Right ventricle myocardium inferior (tissue), 1 donor: ENCODE measurements at regions not wholly inside any gene's neighbourhood (a gene's known extent, or its start where the extent isn't known, plus 50 kb on each side); places are given as distances from the start of the nearest gene placed in this dataset.
A peak's percentile ranks its signal among the peaks of the same experiment; 100 is the strongest.

Experiments used
- ATAC-seq: fragments of 200-7000 bp; cut with Tn5 transposase; one replicate; pipeline ENCODE4 v1.9.1; 2020; ENCODE audit warnings: mild to moderate bottlenecking, moderate library complexity
- DNase-seq: peaks from one replicate; pipeline ENCODE4 v3.0.0; 2021; ENCODE audit errors: missing footprints
- intact Hi-C: fragments of 100-400 bp; cut with DNase I; formaldehyde crosslinking; loops from one replicate; pipeline ENCODE4 v1.11.0; 2022
- donor health status: DM: no; HTN: yes; CAD: no; lungs with severe emphysema.

DNA sequence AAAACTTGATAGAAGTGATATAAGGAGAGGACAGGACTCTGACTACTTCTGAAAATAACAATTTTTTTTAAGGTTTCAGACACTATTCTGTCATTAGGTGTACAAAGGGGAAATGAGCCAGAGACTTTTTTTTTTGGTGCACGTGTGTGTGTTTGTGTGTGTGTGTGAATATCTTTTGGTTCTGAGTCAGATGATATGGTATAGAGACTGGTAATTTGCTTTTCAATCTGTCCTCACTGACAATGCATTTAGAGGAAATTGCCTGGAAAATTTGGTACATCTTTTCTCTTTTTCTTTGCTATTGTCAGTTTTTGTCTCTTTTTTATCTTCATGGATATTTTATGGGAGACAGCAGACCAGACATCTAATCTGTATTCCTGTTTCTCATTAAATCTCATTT lies 59.3 kb downstream of the DDIT4L start:
- ATAC-seq (no peak), DNase-seq (no peak)
- intact Hi-C loops = no loop called here

DNA sequence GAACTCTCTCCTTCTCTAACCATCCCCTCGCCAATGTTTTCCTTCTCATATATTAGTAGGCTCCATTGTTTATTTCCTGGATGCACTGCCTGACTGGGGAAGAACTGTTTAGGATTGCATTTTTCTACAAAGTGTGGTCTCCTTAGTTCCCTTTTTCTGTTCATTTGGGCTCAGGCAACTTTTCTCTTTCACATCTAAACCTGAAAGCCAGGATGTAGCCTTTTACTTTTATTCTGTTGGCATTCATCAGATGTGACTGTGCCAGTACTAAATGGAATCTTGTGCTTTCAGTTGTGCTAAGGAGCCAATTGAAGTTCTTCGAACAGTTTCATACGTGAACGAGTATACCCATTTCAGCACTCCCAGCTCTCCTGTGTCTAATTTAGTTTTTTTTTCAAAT lies 59.8 kb downstream of the DDIT4L start:
- ATAC-seq (no peak), DNase-seq (no peak)
- intact Hi-C loops = no loop called here

DNA sequence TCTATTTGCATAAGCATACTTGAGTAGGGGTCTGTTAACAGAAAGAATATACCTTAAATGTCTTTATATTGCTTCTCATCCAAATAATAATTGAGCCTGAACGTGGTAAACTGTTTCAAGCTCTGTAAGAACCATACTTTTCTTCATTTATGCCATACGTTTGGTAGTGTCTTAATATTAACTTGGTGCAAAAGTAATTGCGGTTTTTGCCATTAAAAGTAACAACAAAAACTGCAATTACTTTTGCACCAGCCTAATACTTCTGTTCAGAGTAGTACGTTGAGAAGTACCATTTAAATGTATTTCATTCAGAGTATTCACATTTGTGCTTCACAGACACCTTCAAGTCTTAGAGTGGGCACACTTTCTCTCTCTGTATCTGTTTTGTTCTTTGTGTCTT lies 60.5 kb downstream of the DDIT4L start:
- ATAC-seq (no peak), DNase-seq (no peak)
- intact Hi-C loops = no loop called here

DNA sequence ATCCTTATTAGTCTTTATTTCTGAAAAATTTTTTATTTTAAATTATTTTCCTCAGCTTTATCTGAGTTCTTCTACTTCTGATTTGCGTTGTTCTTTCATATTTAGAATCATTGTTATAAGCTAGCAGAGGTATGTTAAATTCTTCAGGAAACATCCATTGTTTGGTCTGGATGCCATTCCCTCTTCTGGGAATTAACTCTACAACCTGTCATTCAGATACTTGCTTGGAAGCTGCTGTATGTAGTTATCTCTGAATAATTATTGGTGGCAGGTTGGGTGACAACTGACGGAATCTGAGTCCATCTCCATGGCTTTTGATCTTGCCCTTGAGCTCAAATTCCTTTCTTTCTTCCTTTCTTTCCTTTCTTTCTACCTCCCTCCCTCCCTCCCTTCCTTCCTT lies 61.9 kb downstream of the DDIT4L start:
- ATAC-seq (no peak), DNase-seq (no peak)
- intact Hi-C loops = no loop called here

DNA sequence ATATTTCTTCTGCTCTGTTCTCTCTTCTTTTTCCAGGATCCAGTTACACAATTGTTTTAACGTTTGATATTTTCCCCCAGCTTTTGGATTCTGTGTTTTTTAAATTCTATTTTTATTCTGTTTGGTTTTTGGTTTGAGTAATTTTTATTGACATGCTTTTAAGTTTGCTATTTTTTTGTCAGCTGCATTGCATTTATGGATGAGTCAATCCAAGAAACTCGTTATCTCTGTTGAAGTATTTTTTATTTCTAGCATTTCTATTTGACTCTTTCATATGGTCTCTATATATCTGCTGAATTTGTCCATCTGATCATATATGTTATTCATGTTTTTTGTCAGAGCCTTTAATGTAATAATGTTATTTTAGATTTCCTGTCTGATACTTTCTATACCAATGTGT lies 65.6 kb downstream of the DDIT4L start:
- intact Hi-C loops = no loop called here
- no peak for ATAC-seq
- no peak for DNase-seq

DNA sequence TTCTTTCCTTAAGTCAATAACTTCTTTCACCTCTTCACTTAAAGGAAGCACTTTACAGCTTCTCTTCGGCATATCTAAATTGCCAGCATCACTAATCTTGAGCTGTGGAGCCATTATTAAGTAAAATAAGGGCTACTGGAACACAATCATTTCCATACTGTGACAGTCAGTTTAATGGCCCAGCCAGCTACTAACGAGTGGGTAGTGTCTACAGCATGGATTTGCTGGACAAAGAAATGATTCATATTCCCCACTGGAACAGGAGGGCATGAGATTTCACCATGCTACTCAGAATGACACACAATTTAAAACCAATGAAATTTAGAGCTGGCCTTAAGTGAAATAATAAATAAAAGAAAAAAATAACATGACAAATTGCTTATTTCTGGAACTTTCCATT lies 72.1 kb downstream of the DDIT4L start:
- DNase-seq (no peak), ATAC-seq (no peak)
- intact Hi-C loops = no loop called here

DNA sequence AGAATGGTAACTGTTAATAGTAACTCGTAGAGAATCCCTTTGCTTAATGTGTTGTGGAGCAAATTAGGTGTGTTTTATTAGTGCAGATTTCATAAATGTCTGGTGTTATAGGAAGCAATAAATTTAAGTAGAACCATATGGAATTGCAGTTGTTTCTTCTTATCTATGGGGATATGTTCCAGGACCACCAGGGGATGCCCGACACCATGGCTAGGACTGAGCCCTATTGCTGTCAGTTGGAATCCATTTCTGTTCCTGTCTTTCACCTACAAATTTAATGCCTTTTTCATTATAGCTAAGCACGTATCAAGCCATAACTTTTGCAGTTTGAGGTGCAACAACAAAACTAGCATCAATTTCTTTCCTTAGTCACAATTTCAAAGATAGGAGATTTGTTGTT lies 72.5 kb downstream of the DDIT4L start:
- intact Hi-C loops = no loop called here
- ATAC-seq (no peak), DNase-seq (no peak)

DNA sequence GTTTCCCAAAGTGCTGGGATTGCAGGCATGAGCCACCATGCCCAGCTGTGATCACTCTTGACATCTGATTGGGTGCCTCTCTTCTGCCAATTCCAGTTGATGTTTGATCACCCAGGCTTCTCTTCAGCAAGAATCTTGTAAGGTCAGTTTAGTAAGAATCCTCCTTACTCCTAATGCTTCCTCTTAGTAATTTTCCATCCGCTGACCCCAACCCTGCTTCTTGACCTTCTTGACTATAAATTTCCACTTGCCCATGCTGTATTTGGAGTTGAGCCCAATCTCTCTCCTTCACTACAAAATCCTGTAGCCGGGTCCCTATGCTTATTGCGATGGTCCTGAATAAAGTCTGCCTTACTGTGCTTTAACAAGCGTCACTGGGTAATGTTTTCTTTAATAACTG lies 75.4 kb downstream of the DDIT4L start:
- DNase-seq = no peak
- intact Hi-C loops = no loop called here
- ATAC-seq = no peak

DNA sequence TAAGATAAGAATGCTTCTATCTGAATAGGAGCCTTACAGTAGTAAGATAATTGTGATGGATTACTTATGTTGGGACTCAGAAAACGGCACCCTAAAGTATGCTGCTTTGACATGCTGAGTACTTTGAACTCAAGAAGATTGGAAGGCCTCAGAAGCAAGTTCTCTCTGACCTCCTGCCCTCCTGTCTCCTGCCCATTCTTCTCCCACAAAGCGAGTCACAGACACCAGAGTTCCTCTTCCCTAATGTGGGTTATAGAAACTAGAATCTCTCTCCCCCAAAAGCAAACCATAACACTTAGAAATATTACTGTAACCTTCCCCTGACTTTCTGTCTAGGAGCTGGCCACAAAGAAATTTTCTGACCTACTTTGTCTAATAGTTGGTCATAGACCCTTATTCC lies 76.5 kb downstream of the DDIT4L start:
- ATAC-seq (no peak), DNase-seq (no peak)
- intact Hi-C loops = no loop called here

DNA sequence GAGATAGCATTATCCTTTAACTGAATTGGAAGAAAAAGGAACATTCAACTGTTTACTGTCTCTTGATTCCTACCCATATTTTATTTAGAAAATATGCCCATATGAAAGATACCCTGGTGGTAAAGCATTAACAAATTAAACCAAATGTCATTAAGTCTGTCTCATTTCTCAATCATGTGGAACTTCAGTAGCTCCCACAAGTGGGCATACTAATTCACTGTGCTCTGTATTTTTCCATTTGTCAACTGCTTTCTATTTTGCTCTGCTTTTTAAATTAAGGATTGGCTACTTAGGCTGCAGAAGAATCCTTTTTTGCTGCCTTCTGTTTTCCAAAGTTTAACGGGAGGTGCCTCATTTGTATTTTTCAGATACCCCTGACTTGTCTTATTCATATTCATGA lies 77.2 kb downstream of the DDIT4L start:
- DNase-seq (no peak), ATAC-seq (no peak)
- intact Hi-C loops = no loop called here

DNA sequence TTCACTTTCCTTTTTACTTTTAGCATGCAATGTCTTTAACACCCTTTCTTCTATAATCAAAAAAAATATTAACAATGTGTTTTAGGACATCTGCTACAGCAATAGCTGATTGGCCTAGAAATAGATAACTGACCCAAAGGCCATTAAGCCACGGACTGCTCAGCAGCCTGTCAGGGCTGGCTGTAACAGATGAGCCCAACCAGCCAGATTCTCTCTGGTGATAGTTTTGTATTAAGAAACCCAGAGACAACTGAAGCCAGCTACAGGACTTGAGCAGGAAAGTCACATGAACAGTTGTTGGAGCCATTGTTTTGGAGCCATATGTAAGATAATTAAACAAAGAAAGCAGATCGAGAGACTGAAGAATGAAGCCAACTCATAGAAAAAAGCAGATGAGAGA lies 80.3 kb downstream of the DDIT4L start:
- ATAC-seq (no peak), DNase-seq (no peak)
- intact Hi-C loops = no loop called here

DNA sequence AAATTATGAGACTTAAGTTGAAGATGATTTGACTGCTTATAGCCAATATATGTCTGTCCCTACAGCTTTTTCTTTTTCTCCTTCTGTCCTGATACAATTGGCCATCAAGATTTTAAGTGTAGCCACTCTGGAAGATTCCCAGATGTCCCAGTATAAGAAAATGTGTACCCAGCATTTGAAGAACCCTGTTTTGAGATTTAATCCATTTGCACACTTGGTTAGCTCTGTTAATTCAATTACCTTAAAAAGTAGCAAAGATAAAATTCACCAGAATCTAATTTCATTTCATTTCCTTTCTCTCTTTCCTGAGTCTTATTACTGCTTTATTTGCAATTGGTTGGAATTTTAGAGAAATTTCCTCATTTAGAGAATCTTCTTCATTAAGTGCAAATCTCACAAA lies 81.4 kb downstream of the DDIT4L start:
- no peak for DNase-seq
- intact Hi-C loops = no loop called here
- ATAC-seq = no peak

DNA sequence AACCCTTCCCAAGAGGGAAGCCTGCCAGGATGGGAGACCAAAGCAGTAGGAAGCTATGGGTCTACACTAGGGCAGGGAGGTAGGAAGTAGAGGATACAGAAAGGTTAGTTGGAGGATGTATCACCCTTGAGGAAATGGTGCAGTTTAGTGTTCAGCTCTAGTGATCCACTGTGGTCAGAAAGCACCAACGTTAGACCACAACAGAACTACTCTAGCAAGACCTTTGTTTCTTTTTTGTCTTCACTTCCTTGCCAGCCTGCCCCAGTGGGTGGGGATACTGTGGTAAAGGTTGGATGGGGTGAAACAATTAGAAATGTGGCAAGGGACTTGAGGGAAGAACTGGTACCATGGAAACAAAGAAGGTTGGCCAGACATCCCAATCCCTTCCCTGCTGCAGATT lies 83.3 kb downstream of the DDIT4L start:
- DNase-seq (no peak), ATAC-seq (no peak)
- intact Hi-C loops = no loop called here

DNA sequence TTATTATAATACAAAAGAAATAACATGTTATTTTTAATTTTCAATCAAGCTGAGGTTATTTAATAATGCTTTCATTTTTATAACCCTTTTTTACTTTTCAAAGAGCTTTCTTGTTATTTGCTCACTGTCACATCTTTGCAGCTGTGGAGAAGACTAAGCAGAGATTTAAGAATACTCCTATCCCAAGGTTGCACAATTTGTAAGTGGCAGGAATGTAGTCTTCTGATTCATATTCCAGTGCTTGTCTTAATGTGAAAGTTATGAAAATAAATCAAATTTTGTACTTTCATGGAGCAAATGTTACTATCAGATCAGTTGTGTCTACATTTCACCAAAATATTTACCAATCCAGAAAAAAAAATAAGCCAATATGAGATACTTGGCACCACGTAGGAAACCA lies 86.6 kb downstream of the DDIT4L start:
- intact Hi-C loops = no loop called here
- no peak for DNase-seq
- no peak for ATAC-seq

DNA sequence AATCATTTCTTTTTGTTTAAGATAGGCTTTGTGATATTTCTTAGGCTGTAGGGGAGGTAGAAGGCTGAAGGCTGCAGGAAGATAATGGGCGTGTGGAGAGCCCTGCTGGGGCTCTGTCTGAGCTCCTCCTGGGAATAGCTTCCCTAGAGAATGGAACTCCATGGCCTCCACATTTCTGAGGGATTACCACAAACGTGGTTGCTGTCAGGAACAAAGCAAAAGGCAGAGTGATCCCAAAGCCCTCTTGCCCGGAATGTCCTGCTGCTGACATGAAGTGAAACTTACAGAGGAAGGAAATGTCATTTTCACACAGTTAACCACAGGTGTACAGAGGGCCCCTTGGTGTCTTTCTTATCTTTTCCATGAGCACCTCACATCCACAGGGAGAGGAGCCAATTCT lies 89.3 kb downstream of the DDIT4L start:
- ATAC-seq (no peak), DNase-seq (no peak)
- intact Hi-C loops = no loop called here

DNA sequence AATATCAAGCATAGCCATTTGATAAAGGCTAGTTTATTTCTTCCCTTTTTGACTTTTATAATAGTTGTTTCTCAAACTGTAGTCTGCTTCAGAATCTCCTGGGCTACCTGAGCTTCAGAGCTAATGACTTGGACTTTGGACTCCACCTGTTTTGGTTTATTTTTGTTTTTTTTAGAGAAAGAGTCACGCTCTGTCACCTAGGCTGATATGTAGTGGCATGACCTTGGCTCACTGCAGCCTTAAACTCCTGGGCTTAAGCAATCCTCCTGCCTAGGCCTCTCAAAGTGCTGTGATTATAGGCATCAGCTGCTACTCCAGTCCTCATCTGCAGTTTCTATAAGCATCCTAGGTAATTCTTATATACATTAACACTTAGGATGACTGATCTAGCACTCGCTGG lies 90.5 kb downstream of the DDIT4L start:
- intact Hi-C loops = loop anchor here (5.0 kb wide), 1 partner anchor 963 kb away; no protein-coding TSS in a partner anchor
- DNase-seq (no peak), ATAC-seq (no peak)

DNA sequence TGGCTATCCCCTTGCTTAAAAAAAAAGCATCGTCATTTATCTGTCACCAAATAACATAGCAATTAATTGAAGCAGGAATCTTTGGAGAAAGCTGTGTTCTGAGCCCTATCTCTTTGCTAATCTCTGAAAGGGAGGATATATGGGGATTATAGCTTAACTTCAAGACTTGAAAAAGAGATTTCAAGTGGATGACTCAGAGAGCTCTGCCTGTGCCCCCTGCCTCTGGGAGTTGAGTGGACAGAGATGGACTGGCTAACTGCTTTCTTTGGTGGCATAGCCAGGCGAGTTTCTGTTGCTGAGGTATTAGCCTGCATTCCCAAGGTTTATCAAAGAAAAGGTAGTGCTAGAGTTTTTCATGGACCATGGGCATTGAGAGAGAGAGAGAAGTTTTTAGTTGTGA lies 91.6 kb downstream of the DDIT4L start:
- ATAC-seq = no peak

DNA sequence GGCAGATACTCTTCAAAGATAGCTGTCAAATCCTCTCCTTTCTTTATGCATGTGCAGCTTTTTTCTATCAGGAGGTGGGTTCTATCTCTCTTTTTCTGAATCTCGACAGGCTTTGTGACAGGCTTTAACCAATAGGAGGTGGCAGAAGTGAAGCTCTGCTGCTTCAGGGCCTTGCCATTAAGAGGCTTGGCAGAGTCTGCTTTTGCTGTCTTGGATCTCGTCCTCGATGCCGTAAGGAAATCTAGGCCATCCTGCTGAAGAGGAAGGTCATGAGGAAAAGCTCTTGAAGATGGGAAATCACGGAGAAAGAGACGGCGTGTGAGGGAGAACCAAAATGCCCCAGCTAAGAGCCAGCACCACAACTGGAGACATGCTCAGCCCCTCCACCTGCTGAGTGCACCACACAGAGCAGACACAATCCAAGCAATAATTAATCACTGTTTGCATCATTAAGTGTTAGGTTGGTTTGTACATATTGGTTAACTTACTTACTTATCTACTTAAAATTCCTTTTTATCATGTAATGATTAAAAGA lies 92.2 kb downstream of the DDIT4L start:
- ATAC-seq (no peak), DNase-seq (no peak)
- intact Hi-C loops = loop anchor here (5.0 kb wide), 1 partner anchor 964 kb away; no protein-coding TSS in a partner anchor

More for the DNA sequence above, 91.6 kb downstream of the DDIT4L start:
- no peak for DNase-seq
- intact Hi-C loops = loop anchor here (5.0 kb wide), 1 partner anchor 964 kb away; no protein-coding TSS in a partner anchor

DNA sequence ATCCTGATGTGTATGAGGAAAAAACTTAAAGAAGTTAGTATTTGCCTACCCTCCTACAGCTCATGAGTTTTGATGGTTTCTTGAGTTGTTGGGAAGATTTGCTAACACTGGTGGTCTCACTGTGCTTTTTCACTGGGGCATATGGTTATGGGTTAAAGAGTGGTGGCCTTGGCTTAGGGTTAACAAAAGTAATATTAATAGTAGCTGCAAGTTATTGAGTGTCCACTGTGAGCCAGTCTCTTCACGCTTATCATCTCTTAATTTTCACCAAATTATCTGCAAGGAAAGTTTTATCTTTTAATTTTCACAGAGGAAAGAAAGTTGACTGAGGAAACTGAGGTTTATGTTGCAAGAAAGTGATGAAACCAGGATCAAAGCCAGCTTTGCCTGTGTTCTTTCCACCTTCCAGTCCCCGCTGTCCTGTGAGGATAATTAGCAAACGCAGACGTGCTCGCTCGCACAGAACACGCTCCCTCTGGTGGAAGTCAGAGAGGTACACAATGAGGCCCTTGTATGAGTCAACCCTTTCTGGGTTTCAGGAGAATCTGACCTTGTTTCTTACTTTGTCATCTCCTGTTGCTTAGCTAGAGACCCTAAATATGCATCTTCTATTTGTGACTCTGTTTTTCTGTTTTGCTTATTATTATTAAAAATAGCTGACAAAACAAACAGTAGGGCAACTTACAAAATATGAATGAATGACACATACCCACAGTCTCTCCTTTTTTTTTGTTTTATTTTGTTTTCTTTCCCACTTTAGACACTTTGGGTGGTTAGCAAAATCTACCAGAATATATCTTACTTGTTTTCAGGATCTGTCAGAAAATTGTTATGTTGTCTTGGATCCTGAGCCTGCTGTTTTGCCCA lies 94.3 kb downstream of the DDIT4L start:
- DNase-seq (peak; percentile 69), ATAC-seq (peak; percentile 94)
- intact Hi-C loops = loop anchor here (5.0 kb wide), 1 partner anchor 966 kb away; no protein-coding TSS in a partner anchor

DNA sequence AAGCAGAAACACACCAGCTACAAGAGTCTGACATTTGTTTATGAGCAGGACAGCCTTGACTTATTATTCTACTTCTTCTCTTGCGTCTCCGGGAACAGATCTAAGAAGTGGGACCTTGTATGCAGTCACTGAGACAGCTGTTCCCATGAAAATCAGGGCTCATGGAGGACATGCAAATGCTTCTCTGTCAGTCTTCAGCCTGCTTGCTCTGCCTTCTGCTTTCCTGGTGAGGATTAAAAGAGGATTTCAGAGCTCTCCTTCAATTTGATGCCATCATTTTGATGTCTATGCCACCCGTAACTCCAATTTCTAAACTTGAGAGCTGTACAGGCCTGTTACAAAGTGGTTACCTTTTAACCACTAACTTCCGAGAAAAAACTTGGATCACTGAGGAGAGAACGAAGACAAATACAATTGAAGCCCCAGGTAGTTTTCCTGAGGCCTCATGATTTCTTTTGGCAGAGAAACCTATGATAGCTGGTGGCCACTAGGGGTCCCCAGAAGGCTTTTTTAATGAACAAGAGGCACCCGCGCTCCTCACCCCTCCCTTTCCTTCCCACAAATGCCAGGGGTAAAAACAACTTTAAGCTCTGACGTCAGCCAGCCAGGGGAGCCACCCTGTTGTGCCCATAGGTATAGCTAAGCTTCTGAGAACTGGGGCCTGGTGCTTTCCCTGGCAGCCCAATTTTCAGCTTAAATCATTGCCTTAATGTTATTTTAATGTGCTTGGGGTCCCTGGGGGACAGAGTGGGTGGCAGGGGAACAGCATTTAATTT lies 97.0 kb downstream of the DDIT4L start:
- intact Hi-C loops = loop anchor here (5.0 kb wide), 1 partner anchor 649 kb away; no protein-coding TSS in a partner anchor
- DNase-seq = peak; percentile 71
- ATAC-seq = peak; percentile 79
